IPS-18a (cell line): ENCODE measurements at regions not wholly inside any gene's neighbourhood (a gene's known extent, or its start where the extent isn't known, plus 50 kb on each side); places are given as distances from the start of the nearest gene placed in this dataset.

ENCODE experiments used
- H3K27ac ChIP-seq: one replicate; pipeline ENCODE4 v1.5.1; 2013; ENCODE audit warnings: low read length
- H3K27me3 ChIP-seq: one replicate; pipeline ENCODE4 v1.6.1; 2013; ENCODE audit warnings: mild to moderate bottlenecking, low read length; ENCODE audit not compliant: control insufficient read depth, insufficient read depth
- H3K36me3 ChIP-seq: one replicate; pipeline ENCODE4 v1.6.1; 2013; ENCODE audit warnings: low read depth, low read length; ENCODE audit not compliant: control insufficient read depth
- H3K4me1 ChIP-seq: one replicate; pipeline ENCODE4 v1.6.1; 2013; ENCODE audit warnings: low read depth, low read length; ENCODE audit not compliant: control insufficient read depth
- H3K4me3 ChIP-seq: one replicate; pipeline ENCODE4 v1.5.1; 2013; ENCODE audit warnings: low read length
- H3K9ac ChIP-seq: one replicate; pipeline ENCODE4 v1.6.1; 2013; ENCODE audit warnings: mild to moderate bottlenecking, low read length, moderate library complexity
- H3K9me3 ChIP-seq: one replicate; pipeline ENCODE4 v1.6.1; 2013; ENCODE audit warnings: low read depth, low read length; ENCODE audit not compliant: control insufficient read depth

DNA sequence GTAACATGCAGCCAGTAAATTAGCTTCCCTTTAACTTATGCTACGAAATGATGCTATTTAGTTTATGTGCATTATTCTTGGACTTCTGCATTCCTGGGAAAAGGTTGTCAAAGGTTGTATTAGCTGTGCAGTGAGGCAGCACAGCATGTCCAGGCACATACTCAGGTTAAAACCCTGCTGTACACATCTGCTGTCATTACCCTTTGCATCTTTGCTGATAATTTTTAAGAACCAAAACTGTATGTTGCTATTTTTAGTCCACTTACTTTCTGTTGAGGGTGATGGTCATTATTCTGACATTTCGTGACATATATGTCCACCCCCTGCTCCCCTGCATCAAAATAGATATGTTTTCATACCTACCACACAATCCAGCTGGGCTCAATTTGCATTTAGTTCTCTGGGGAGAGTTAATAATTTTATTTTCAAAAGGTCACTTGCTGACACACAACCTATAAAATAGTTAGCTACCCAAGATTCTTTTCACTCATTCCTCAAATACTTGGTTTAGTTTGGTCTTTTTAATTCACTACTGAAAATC lies 142.5 kb upstream of the SPACA1 start:
- no peaks in the 10 kb centered on the region for H3K27me3 ChIP-seq
- H3K27ac ChIP-seq, result no peak overlapping the region
- no peaks in the 10 kb centered on the region for H3K36me3 ChIP-seq
- H3K4me3 ChIP-seq, result no peak overlapping the region
- H3K9ac ChIP-seq, result no peak overlapping the region
- H3K4me1 ChIP-seq, result peaks cover 28% of the 10 kb centered on the region
- H3K9me3 ChIP-seq, result no peaks in the 10 kb centered on the region

DNA sequence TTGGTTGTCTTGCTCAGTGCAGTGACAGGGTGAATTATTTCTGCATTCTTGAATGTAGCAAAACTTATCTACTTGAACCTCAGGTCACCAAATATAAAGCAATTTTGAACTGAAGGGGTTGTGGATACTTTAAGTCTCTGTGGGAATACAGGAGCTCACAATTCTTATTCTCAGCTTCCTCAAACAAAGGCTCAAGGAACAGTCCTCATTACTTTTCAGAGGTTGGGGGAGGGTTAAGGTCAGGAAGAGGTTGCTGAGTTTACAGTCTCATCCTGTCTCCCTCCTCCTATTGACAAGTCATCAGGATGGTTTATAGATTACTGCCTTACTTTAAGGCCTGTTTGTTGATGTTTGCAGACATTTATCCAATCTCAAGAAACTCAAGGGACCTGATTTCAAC lies 143.6 kb upstream of the SPACA1 start:
- Histone ChIP-seq H3K9me3 (no peaks in the 10 kb centered on the region), H3K27ac (no peak overlapping the region), H3K4me1 (peaks cover 28% of the 10 kb centered on the region)

DNA sequence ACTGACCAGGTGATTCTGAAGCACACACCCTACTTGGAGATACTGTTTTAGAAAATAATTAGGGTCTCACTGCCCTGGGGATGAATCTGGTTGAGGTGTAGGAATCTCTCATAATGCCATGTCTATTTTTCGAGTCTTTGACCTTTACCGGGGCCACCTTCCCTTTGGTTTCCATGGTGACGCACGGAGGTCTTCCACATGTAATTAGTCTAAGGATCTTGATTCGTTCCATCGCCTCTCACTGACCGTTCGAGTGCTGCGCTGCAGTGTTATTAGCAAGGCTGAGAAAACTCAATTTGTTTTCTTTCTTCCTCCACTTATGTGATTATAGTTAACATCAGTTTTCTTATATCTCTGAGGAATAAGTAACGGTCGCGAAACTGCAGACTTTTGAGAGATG lies 144.3 kb upstream of the SPACA1 start:
- H3K36me3 ChIP-seq, result no peaks in the 10 kb centered on the region
- H3K27me3 ChIP-seq, result no peaks in the 10 kb centered on the region
- no peak overlapping the region for H3K27ac ChIP-seq
- H3K4me3 ChIP-seq, result no peak overlapping the region
- no peak overlapping the region for H3K9ac ChIP-seq
- H3K4me1 ChIP-seq, result peaks cover 28% of the 10 kb centered on the region
- no peaks in the 10 kb centered on the region for H3K9me3 ChIP-seq

More for the DNA sequence above, 143.6 kb upstream of the SPACA1 start:
- Histone ChIP-seq H3K27me3 (no peaks in the 10 kb centered on the region), H3K36me3 (no peaks in the 10 kb centered on the region), H3K9ac (no peak overlapping the region), H3K4me3 (no peak overlapping the region)

DNA sequence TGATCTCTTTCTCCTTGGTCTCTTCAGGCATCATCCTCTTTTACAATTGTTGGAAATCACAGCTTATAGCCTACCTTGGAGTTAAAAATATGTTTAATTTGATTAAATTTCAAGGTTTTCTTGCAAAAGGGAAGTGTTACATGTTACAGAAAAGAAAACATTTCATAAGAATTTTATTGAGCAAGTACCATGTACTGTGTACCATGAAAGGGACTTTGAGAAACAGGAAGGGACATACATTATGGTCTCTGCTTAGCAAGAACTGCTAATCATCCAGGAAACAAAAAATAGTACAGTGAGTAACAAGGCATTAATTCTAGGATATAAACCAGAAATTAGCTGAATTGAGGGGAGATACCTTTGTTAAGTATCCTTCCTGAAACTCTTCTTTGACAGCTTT lies 145.3 kb upstream of the SPACA1 start:
- Histone ChIP-seq H3K4me3 (no peak overlapping the region), H3K27ac (no peak overlapping the region), H3K4me1 (peaks cover 28% of the 10 kb centered on the region), H3K9ac (no peak overlapping the region), H3K36me3 (no peaks in the 10 kb centered on the region), H3K9me3 (no peaks in the 10 kb centered on the region), H3K27me3 (no peaks in the 10 kb centered on the region)

DNA sequence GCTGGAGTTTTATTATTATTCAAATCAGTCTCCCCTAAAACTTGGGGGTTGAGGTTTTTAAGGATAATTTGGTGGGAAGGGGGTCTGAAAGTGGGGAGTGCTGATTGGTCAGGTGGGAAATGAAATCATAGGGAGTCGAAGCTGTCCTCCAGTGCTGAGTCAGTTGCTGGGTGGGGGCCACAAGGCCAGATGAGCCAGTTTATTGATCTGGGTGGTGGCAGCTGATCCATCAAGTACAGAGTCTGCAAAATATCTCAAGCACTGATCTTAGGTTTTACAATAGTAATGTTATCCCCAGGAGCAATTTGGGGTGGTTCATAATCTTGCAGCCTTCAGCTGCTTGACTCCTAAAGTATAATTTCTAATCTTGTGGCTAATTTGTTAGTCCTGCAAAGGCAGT lies 146.0 kb upstream of the SPACA1 start:
- Histone ChIP-seq H3K36me3 (no peaks in the 10 kb centered on the region), H3K27me3 (no peaks in the 10 kb centered on the region), H3K4me1 (peaks cover 29% of the 10 kb centered on the region), H3K4me3 (no peak overlapping the region), H3K9ac (no peak overlapping the region), H3K9me3 (no peaks in the 10 kb centered on the region), H3K27ac (no peak overlapping the region)

DNA sequence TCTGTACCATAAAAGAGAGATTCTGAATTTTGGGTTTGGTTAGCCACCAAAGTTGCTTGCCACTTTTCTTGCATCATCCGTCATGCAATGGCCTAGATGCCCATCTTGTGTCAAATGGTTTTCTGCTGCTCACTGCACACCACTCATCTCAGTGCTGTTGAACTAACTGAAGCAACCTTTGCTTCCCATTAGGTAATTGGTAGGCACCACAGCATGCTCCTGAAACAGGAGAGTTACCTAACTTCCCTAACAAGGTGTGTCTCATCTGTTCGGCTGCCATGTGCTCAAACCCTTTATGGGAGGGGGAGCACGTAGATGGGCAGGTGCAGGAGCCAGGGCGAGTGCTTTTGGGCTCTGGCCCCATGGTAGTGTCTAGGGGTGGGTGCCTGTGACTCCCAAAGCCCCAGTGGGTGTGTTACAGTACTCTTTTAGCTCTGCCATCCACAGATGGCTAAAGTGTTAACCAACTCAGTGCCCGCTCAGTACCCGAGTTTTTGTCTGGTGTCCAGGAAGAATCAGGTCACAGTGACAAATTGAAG lies 147.4 kb upstream of the SPACA1 start:
- Histone ChIP-seq H3K4me3 (no peak overlapping the region), H3K9ac (no peak overlapping the region), H3K36me3 (no peaks in the 10 kb centered on the region), H3K27me3 (no peaks in the 10 kb centered on the region), H3K4me1 (peaks cover 22% of the 10 kb centered on the region), H3K9me3 (no peaks in the 10 kb centered on the region), H3K27ac (no peak overlapping the region)

DNA sequence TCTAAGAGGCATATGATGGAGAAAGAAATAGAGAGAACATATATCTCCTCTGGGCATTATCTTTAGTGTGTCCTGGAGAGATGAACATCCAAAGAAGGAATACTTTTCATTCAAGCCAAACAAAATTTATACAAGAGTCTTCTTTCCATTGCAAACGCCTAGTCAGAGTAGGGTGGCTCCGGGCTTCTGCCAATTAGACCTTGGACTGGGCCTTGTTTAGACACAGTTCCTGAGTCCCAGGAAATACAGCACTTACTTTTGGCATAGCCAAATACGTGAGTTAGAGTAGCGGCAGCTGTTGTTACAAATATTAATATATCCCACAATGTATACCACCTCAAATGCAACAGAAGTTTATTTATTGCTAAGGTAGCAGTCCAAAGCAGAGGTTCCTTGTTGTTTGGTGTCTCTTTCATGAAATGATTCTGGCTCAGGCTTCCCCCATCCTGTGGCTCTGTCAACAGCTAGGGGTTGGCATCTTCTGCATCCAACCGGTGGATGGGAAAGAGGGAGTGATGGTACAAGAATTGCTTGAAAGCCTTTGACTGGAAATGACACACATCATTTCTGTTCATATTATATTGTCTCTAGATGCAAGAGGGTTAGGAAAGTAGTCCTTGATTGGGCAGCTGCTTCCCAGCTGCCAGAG lies 148.0 kb upstream of the SPACA1 start:
- Histone ChIP-seq H3K36me3 (no peaks in the 10 kb centered on the region), H3K9me3 (no peaks in the 10 kb centered on the region)

DNA sequence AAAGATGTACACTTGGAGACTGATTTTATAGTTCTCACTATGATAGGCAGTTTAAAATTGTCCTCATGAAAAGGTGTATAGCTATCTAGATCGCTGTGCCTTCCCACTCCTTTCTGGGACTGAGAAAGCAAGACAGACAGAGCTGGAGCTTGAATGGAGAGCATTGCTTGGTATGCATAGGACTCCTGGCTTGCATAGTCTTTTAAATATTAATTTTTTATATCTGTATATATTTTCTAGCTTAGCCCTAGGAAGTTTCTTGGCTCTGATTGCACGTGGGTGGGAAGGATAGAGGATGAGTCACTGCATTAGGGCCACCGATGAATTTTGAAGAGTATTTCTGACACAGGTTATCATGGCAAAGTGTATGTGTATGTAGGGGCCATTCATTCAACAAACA lies 150.0 kb upstream of the SPACA1 start:
- no peaks in the 10 kb centered on the region for H3K9me3 ChIP-seq
- H3K4me3 ChIP-seq, result no peak overlapping the region
- peaks cover 3% of the 10 kb centered on the region for H3K4me1 ChIP-seq
- H3K27ac ChIP-seq, result no peak overlapping the region
- no peaks in the 10 kb centered on the region for H3K27me3 ChIP-seq
- no peak overlapping the region for H3K9ac ChIP-seq
- H3K36me3 ChIP-seq, result no peaks in the 10 kb centered on the region

More for the DNA sequence above, 148.0 kb upstream of the SPACA1 start:
- Histone ChIP-seq H3K27ac (no peak overlapping the region), H3K9ac (no peak overlapping the region), H3K4me1 (peaks cover 22% of the 10 kb centered on the region), H3K4me3 (no peak overlapping the region), H3K27me3 (no peaks in the 10 kb centered on the region)

DNA sequence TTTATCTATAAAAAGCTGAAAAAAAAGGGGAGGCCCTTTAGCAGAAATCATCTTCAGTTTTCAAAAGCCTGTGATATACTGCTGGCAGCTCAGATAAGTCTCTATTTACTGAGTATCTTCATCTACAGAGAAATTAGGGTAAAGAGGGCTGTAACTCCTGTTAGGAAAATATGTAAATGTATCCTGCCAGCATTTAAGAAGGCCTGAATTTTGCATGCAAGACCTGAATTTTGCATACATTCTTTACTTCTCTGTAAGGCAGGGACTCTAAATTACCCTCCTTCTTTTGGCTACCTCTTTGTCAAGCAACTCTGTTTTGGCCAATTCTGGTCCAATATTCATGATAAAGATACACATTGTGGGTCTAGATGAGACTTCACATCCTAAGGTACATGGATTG lies 150.6 kb upstream of the SPACA1 start:
- Histone ChIP-seq H3K9me3 (no peaks in the 10 kb centered on the region), H3K27ac (no peak overlapping the region), H3K36me3 (no peaks in the 10 kb centered on the region), H3K4me1 (peaks cover 3% of the 10 kb centered on the region), H3K9ac (no peak overlapping the region), H3K27me3 (no peaks in the 10 kb centered on the region), H3K4me3 (no peak overlapping the region)

DNA sequence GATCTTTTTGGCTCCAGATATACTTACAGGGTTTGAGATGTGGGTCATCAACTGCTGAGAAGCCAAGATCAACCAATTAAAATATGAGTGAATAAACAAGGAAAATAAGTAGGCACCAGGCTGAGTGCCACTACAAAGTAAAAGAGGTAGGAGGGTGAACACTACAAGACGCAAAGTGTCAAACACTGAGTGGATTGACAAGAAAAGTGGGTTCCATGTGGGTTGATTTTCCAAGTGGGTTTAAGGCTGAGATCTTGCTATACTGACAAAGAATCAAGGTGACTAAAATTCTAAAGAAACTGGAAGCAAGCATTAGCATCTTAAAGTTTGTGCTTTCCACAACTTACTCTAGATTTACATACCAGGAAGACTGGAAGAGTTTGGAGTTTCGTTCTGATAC lies 160.4 kb upstream of the SPACA1 start:
- Histone ChIP-seq H3K9ac (no peak overlapping the region), H3K36me3 (no peaks in the 10 kb centered on the region), H3K27me3 (no peaks in the 10 kb centered on the region), H3K9me3 (no peaks in the 10 kb centered on the region), H3K4me1 (no peaks in the 10 kb centered on the region), H3K4me3 (no peak overlapping the region), H3K27ac (no peak overlapping the region)

DNA sequence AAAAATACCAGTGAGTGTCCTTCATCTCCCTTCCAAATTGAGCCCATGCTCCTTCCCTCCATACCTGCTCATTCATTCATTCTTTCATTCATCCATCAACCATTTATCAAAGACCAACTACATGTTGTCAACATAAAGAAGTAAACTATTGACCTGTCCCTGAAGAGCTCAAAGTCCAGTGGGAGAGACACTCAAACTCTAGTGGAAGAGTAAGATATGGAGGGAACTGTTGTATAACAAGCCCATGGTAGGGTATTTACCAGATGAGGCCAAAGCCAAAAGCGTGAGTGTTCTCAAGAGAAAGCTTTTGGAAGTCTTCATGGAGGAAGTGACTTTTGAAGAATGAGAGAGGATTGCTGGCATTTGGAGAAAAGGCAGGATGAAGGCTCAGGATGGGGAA lies 163.4 kb upstream of the SPACA1 start:
- H3K27me3 ChIP-seq, result no peaks in the 10 kb centered on the region
- no peak overlapping the region for H3K27ac ChIP-seq
- H3K9me3 ChIP-seq, result no peaks in the 10 kb centered on the region
- H3K4me3 ChIP-seq, result no peak overlapping the region
- no peak overlapping the region for H3K9ac ChIP-seq
- no peaks in the 10 kb centered on the region for H3K36me3 ChIP-seq
- H3K4me1 ChIP-seq, result no peaks in the 10 kb centered on the region

DNA sequence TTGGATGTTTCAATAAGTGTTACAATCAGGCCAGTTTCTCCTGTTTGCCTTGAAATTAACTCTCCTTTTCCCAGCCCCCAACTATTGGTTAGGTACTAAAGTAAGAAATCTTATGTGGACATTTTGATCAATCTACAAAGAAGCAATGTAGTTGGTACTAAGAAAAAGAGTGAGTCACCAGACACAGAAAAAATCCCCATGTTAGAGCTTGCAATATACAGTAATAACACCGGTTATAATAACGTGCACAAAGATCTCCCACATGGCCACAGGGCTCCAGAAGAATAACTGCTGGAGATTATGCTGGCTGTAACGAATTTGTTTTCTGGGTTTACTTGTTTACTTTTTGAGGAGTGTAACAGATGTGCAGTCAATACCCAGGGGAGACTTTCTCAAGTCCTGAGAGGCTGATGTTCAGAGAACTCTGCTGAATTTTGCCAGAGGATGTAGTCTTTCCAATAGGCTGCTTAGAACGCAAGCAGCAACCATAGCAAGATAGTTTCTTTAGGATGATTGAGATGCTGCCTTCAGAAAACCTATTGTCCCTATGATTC lies 166.2 kb upstream of the SPACA1 start:
- no peaks in the 10 kb centered on the region for H3K4me1 ChIP-seq

More for the DNA sequence above, 166.2 kb upstream of the SPACA1 start:
- no peak overlapping the region for H3K27ac ChIP-seq
- H3K36me3 ChIP-seq, result no peaks in the 10 kb centered on the region
- H3K27me3 ChIP-seq, result no peaks in the 10 kb centered on the region
- H3K4me3 ChIP-seq, result no peak overlapping the region
- H3K9ac ChIP-seq, result no peak overlapping the region
- H3K9me3 ChIP-seq, result no peaks in the 10 kb centered on the region
